Upper lobe of left lung (tissue), 6 donors: ENCODE measurements at regions not wholly inside any gene's neighbourhood (a gene's known extent, or its start where the extent isn't known, plus 50 kb on each side); places are given as distances from the start of the nearest gene placed in this dataset.
"Not testable (repeated sequence)": the region's sequence is repeated elsewhere in the genome, so short reads cannot be mapped to it uniquely, and the experiment has no call there.

Source experiments
- ATAC-seq, 2 donors: fragments of 200-7000 bp; cut with Tn5 transposase; one replicate each; pipeline ENCODE4 v1.9.1; 2022; ENCODE audit warnings: mild to moderate bottlenecking in 2 of 2, moderate library complexity in 2 of 2; ENCODE audit not compliant: low FRiP score in 2 of 2
- DNase-seq, 2 donors: peaks; one replicate each; pipeline ENCODE4 v3.0.0-alpha.2; 2019 to 2020
- H3K27ac ChIP-seq, 4 donors: fragments of 200-600 bp; sonication (generic); one replicate each; pipeline ENCODE4 v1.5.1; 2016 to 2019
- H3K27me3 ChIP-seq, 4 donors: fragments of 200-600 bp; sonication (generic); one replicate each; pipeline ENCODE4 v1.5.1; 2017 to 2019
- H3K36me3 ChIP-seq, 4 donors: fragments of 200-600 bp; sonication (generic); one replicate each; pipeline ENCODE4 v1.5.1; 2016 to 2019
- H3K4me1 ChIP-seq, 4 donors: fragments of 200-600 bp; sonication (generic); one replicate each; pipeline ENCODE4 v1.5.1; 2018 to 2019
- H3K4me3 ChIP-seq, 4 donors: fragments of 200-600 bp; sonication (generic); one replicate each; pipeline ENCODE4 v1.5.1; 2017 to 2019; ENCODE audit warnings: mild to moderate bottlenecking in 2 of 4, moderate library complexity in 1 of 4
- H3K9me3 ChIP-seq, 4 donors: fragments of 200-600 bp; sonication (generic); one replicate each; pipeline ENCODE4 v1.5.1; 2018 to 2019
- CTCF ChIP-seq, 6 experiments: fragments of 450-650 bp in 4 of 6; fragments of 200-600 bp in 2 of 6; sonication (generic) in 2 of 6; IDR thresholded peaks; one replicate each; pipeline ENCODE4 v1.5.1; 2016 to 2019; ENCODE audit warnings: antibody characterized with exemption in 6 of 6
- EP300 ChIP-seq, 4 donors: sonication (generic); formaldehyde crosslinking; IDR thresholded peaks; one replicate each; pipeline ENCODE4 v1.5.1; 2017; ENCODE audit warnings: antibody characterized with exemption in 4 of 4, control low read depth in 2 of 4
- POLR2A ChIP-seq, 4 donors: fragments of 450-650 bp; IDR thresholded peaks; one replicate each; pipeline ENCODE4 v1.5.1; 2016 to 2017; ENCODE audit warnings: antibody characterized with exemption in 4 of 4, mild to moderate bottlenecking in 2 of 4
- POLR2AphosphoS5 ChIP-seq, 2 donors: sonication (generic); formaldehyde crosslinking; IDR thresholded peaks; one replicate each; pipeline ENCODE4 v1.5.1; 2017; ENCODE audit warnings: antibody characterized with exemption in 2 of 2
- WGBS, 2 donors: methylation state at CpG; one replicate each; pipeline ENCODE4 v1.1.5; 2017 to 2018; 5-methylcytosine and 5-hydroxymethylcytosine counted together
- donor health status: DM: no; HTN: no; CAD: no; lungs with moderate emphysema.
- donor health status: DM: no; HTN: yes; CAD: no; lungs with severe emphysema.

- no peaks in the 10 kb centered on the region for H3K27me3 ChIP-seq
- no peak for ATAC-seq
- no peaks in the 10 kb centered on the region for H3K36me3 ChIP-seq
- DNase-seq: peak in 1 of 2 donors; percentile 46
- no peak overlapping the region for H3K4me3 ChIP-seq
- TF ChIP-seq CTCF (IDR thresholded peaks at IDR 0.05) (no peak), POLR2AphosphoS5 (IDR thresholded peaks at IDR 0.05) (no peak), POLR2A (IDR thresholded peaks at IDR 0.05) (no peak), EP300 (IDR thresholded peaks at IDR 0.05) (no peak)
- H3K4me1 ChIP-seq: peaks cover 0 to 7% (median 0%) of the 10 kb centered on the region in 4 donors
- no peaks in the 10 kb centered on the region for H3K9me3 ChIP-seq
- H3K27ac ChIP-seq: no peak overlapping the region
- WGBS, 2 donors: 0 to 13% methylated on average over 2 of the region's 2 CpGs
Measured at GRCh38 chr1:14165371-14165801, 433.1 kb upstream of the KAZN start.

- DNase-seq (no peak), ATAC-seq (no peak)
- H3K9me3 ChIP-seq: no peaks in the 10 kb centered on the region
- no peaks in the 10 kb centered on the region for H3K27me3 ChIP-seq
- no peak for TF ChIP-seq CTCF (IDR thresholded peaks at IDR 0.05)
- no peak for TF ChIP-seq POLR2A (IDR thresholded peaks at IDR 0.05)
- no peak for TF ChIP-seq POLR2AphosphoS5 (IDR thresholded peaks at IDR 0.05)
- no peak for TF ChIP-seq EP300 (IDR thresholded peaks at IDR 0.05)
- no peak overlapping the region for H3K27ac ChIP-seq
- 78% methylated on average over 10 of the region's 10 CpGs for WGBS, 2 donors
- no peak overlapping the region for H3K4me3 ChIP-seq
- peaks cover 0 to 7% (median 0%) of the 10 kb centered on the region in 4 donors for H3K4me1 ChIP-seq
- H3K36me3 ChIP-seq: no peaks in the 10 kb centered on the region
Measured at GRCh38 chr1:14167884-14168283, 430.6 kb upstream of the KAZN start.

GRCh38 chr1:14168326-14169063 is 430.0 kb upstream of the KAZN start:
- H3K36me3 ChIP-seq: no peaks in the 10 kb centered on the region
- peak in 1 of 2 donors; percentile 65 for ATAC-seq
- no peak for DNase-seq
- H3K4me1 ChIP-seq: peaks cover 0 to 4% (median 0%) of the 10 kb centered on the region in 4 donors
- H3K27me3 ChIP-seq: no peaks in the 10 kb centered on the region
- H3K4me3 ChIP-seq: no peak overlapping the region
- H3K27ac ChIP-seq: no peak overlapping the region
- no peaks in the 10 kb centered on the region for H3K9me3 ChIP-seq
- TF ChIP-seq POLR2A (IDR thresholded peaks at IDR 0.05) (no peak), EP300 (IDR thresholded peaks at IDR 0.05) (no peak), POLR2AphosphoS5 (IDR thresholded peaks at IDR 0.05) (no peak), CTCF (IDR thresholded peaks at IDR 0.05) (no peak)
- 81 to 83% methylated on average over 9 to 10 of the region's 10 CpGs for WGBS, 2 donors

GRCh38 chr1:14173598-14173997 is 424.9 kb upstream of the KAZN start:
- H3K27ac ChIP-seq: no peak overlapping the region
- 90% methylated on average over 5 of the region's 5 CpGs for WGBS, 2 donors
- no peak for DNase-seq
- TF ChIP-seq POLR2A (IDR thresholded peaks at IDR 0.05) (no peak), CTCF (IDR thresholded peaks at IDR 0.05) (no peak), POLR2AphosphoS5 (IDR thresholded peaks at IDR 0.05) (no peak), EP300 (IDR thresholded peaks at IDR 0.05) (no peak)
- H3K36me3 ChIP-seq: no peaks in the 10 kb centered on the region
- no peaks in the 10 kb centered on the region for H3K9me3 ChIP-seq
- H3K27me3 ChIP-seq: no peaks in the 10 kb centered on the region
- no peak for ATAC-seq
- no peaks in the 10 kb centered on the region for H3K4me1 ChIP-seq
- H3K4me3 ChIP-seq: no peak overlapping the region

- ATAC-seq, H3K36me3 ChIP-seq, H3K27ac ChIP-seq, H3K4me1 ChIP-seq, H3K4me3 ChIP-seq, H3K27me3 ChIP-seq, DNase-seq, H3K9me3 ChIP-seq: not testable (repeated sequence)
- WGBS, 2 donors: 79 to 80% methylated on average over 5 of the region's 5 CpGs
Measured at GRCh38 chr1:14177866-14178265, 420.6 kb upstream of the KAZN start.
